Skeletal muscle cell (primary cell): ENCODE measurements at regions not wholly inside any gene's neighbourhood (a gene's known extent, or its start where the extent isn't known, plus 50 kb on each side); places are given as distances from the start of the nearest gene placed in this dataset.
A peak's percentile ranks its signal among the peaks of the same experiment; 100 is the strongest.
"Not testable (repeated sequence)": the region's sequence is repeated elsewhere in the genome, so short reads cannot be mapped to it uniquely, and the experiment has no call there.

Experiments used
- DNase-seq: peaks from one replicate; pipeline ENCODE4 v3.0.0-alpha.2; 2010; ENCODE audit warnings: low read depth
- H3K4me3 ChIP-seq: 2 replicates; pipeline ENCODE4 v1.5.1; 2011; ENCODE audit warnings: low read depth, mild to moderate bottlenecking, control low read depth, low read length, moderate library complexity

DNA sequence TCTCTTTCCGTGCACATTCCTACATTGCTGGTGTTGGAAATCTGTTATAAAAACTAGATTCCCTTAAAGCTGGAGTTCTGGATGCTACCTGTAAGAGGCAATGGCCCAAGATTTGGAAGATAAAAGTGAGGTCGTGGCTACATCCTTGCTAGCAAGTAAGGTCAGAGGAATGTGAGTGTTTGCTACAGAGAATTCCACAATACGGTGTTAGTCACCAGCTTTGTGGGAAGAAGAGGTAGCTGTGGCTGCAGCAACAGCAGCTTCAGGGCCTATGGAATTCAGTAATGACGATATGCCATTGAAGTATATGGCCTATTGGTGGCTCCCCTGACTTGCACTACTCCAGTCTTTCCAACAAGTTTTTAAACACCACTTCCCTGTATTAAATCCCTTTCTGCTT lies 227.7 kb upstream of the TMEM260 start:
- peak; percentile 55 for DNase-seq
- H3K4me3 ChIP-seq = no peak overlapping the region

DNA sequence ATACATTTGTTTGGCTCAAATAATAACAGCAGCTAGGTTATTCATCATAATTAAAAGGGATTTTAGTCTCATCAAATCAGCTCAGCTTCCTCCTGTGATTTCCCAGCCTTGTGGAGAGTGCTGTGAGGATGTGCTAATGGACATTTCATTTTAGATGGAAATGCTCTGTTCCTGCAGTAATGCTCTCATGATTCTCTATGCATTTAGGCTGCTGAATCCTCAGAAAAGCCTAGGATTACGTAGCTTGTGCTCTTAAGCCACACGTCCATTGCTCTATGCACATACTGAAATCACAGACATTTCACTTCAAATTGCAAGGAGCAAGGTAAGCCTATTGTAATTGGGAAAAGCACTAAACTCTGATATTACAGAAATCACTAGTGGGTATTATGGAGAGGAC lies 226.6 kb upstream of the TMEM260 start:
- DNase-seq = no peak
- H3K4me3 ChIP-seq = no peak overlapping the region

DNA sequence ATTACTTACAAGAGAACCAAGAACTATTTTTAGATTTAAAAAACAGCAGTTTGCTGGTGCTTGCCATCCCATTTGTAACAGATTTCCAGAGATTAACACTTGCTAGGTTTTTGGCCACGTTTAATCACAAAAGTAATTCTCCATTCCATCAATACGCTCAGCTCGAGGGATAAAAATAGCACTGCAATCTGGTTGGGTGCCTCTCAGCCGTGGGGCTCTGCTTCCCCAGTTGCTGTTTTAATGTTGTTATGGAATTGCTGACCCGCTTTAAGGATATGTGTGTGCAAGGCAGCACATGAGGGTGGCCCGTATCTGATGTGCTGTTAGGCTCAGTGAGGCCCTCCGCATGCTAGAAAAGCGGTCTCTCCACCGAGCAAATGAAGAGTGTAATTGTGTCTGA lies 222.2 kb upstream of the TMEM260 start:
- no peak overlapping the region for H3K4me3 ChIP-seq
- DNase-seq = no peak

DNA sequence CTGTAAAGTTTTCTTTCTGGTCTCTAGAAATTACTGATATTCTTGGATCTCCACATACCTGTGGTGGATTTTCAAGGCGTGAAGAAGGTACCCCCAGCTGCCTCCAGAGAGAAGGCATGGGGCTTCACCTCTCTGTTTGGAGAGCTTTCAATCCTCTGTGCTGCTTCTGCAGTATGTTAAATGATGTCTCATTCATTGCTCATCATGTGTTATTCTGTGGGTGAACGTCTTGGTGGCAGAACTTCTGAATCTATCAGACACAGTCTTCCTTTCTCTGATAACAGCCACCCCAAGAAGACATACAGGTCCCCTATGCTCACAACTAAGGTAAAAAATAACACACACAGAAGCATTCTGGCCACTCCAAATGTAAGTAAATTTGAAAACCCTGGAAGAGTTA lies 221.3 kb upstream of the TMEM260 start:
- H3K4me3 ChIP-seq = no peak overlapping the region
- no peak for DNase-seq

DNA sequence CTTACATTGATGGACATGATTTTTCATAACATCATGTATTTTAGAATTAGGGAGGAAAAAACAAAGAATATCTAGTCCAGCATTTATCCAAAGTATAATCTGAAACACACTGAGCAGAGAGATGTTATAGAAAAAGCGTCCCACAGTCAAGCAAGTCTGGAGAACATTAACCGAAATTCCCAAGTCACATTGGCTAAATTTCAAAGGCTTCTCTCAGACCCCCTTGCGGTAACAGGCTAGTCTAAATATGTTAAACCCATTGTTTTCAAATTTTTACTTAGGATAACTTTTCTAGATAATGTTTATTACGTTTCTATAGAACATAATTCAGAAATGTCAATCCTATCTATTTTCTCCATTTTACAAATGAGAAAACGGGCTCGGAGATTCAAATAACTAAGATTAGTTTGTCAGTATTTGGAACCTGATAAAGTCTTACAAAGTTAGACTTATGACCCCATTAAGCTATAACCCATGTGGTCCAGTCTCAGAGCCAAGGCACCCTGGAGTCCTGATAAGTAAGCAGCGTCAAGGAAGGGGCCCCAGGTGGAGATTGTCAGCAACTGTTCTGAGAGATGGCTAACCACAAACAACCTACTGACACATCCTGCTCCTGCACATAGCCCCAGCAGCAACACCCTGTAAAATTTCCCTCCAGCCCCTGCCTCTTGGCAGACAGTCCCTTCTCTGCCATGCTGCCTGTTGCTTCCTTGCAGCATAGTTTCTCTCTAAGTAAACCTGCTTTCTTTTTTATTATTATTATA lies 220.6 kb upstream of the TMEM260 start:
- no peak for DNase-seq
- no peak overlapping the region for H3K4me3 ChIP-seq

DNA sequence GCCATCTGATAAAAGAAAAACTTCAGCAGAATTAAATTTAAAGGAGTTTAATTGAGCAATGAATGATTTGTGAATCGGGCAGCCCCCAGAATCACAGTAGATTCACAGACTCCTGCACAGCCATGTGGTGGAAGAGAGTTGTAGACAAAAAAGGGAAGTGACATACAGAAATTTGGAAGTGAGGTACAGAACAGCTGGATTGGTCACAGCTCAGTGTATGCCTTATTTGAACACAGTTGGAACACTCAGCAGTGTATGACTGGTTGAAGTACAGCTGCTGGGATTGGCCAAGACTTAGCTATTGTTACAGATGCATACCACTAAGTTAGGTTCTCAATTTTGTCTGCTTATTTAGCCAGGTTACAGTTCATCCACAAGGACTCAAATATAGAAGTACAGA lies 213.9 kb upstream of the TMEM260 start:
- not testable (repeated sequence) for H3K4me3 ChIP-seq, DNase-seq

DNA sequence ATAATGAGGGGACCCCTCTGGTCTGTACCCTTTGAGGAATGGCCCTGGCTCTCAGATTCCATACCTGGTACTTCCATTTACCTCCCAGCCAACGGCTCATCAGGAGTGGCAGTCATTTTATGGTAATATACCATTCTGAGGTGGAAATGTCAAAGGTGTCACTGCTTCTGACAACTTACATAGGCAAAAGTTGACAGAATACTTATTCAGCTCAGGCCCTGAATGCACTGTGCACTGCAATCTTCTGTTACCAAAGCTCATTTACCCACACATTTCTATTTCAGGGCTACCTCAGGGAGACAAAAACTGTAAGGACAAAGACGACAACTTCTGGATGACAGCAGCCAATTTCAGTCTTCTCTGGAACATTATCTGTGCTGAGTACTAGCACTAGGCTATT lies 212.2 kb upstream of the TMEM260 start:
- H3K4me3 ChIP-seq = no peak overlapping the region
- no peak for DNase-seq

DNA sequence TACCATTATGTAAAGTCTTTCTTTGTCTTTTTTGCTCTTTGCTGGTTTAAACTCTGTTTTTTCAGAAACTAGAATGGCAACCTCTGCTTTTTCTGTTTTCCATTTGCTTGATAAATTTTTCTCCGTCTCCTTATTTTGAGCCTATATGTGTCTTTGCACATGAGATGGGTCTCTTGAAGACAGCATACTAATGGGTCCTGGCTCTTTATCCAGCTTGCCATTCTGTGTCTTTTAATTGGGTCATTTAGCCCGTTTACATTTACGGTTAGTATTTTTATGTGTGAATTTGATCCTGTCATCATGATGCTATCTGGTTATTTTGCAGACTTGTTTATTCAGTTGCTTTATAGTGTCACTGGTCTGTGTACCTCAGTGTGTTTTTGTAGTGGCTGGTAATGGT lies 207.9 kb upstream of the TMEM260 start:
- H3K4me3 ChIP-seq = no peak overlapping the region
- DNase-seq = no peak

DNA sequence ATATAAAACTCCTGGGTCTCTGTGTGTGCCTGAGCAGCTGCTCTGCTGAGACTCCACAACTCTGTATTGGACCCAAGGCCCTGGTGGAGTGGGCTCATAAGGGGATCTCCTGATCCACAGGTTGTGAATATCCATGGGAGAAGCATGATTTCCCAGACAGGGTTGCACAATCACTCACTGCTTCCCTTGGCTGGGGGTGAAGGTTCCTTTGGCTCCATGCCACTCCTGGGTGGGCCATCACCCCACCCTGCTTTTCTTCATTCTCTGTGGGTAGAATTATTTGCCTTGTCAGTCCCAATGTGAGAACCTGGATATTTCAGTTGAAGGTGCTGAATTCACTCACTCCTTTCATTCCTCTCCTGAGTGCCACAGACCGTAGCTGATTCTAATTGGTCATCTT lies 205.2 kb upstream of the TMEM260 start:
- DNase-seq = no peak
- H3K4me3 ChIP-seq = no peak overlapping the region

DNA sequence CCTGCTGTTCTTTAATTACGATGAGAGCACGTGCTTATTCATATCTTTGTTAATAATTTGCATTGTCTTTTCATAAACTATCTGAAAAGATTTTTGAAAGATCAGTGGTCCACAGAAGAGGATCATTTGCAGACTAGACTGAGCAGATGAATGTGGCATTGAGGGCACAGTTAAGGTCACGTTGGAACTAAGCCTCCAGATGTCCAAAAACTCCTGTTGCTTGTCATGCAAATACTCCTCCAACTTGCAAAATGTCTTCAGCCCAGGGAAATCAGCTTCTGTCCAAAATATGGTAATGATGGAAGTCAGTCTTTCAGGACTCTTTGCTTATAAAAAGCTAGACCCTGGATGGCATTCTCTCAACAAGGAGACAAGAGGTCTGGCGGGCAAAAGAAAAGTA lies 201.6 kb upstream of the TMEM260 start:
- H3K4me3 ChIP-seq = no peak overlapping the region
- no peak for DNase-seq

DNA sequence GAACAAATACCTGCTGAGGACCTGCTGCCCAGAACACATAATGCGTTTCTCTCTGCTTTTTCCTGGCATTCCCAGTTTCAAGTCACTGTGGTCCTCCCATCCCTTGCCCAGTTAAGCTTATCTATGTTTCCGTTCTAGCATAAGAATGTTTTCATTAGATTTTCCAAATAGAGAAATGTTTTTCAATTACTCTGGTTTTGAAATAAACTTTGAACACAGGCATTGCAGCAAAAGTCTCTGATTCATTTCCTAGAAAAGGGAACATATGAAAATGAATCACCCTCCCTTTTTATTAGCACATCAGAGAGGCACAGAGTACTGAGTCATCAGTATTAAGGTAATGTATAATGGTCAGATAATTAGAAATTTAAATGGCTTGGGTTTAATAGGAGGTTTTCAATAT lies 201.1 kb upstream of the TMEM260 start:
- H3K4me3 ChIP-seq = no peak overlapping the region
- no peak for DNase-seq

DNA sequence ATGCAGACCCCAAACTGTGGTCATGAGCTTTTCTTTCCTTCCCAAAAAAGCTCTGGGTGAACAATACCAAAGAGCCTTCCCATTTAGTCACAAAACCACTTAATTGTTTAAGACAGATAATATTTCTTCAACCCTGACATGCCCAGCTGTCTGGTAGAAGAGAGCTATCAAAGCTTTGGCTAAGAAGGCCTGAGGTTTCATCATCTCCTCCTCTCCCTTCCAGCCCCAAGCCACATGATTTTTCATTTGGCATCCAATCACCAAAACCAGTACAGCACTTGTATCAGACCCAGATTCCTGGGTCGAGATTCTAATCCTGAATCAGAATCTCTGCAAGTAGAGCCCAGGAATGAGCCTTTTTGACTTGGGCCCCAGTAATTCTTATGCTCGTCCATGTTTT lies 199.6 kb upstream of the TMEM260 start:
- DNase-seq = no peak
- no peak overlapping the region for H3K4me3 ChIP-seq

DNA sequence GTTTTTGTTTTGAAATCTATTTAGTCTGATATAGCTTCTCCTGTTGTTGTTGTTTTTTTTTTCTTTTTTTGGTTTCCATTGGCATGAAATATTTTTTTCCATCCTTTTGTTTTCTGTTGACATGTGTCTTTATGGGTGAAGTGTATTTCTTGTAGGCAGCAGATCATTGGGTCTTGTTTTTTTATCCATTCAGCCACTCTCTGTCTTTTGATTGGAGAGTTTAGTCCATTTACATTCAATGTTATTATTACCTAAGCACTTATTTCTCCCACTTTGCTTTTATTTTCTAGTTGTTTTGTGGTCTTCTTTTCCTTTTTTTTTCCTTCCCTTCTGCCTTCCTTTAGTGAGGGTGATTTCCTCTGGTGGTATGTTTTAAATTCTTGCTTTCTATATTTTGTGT lies 193.6 kb upstream of the TMEM260 start:
- H3K4me3 ChIP-seq = no peak overlapping the region
- DNase-seq = no peak

DNA sequence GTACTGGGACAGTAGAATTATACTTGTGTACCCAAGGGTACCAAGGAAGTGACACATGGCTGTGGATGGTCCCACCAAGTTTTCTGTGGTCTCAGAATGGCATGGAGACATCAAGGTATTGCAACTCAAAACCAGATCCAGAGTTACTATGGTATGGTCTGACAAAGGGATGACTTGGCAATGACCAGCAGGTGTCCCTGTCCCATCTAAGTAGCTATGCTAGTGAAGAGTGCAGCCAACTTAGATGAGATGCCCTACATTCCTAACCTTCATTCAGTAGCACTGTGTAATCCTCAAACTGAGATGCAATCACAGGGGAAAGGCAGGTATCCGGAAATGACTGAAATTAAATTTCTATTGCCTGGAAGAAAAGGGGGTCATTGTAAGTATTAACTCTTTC lies 188.7 kb upstream of the TMEM260 start:
- no peak overlapping the region for H3K4me3 ChIP-seq
- no peak for DNase-seq

DNA sequence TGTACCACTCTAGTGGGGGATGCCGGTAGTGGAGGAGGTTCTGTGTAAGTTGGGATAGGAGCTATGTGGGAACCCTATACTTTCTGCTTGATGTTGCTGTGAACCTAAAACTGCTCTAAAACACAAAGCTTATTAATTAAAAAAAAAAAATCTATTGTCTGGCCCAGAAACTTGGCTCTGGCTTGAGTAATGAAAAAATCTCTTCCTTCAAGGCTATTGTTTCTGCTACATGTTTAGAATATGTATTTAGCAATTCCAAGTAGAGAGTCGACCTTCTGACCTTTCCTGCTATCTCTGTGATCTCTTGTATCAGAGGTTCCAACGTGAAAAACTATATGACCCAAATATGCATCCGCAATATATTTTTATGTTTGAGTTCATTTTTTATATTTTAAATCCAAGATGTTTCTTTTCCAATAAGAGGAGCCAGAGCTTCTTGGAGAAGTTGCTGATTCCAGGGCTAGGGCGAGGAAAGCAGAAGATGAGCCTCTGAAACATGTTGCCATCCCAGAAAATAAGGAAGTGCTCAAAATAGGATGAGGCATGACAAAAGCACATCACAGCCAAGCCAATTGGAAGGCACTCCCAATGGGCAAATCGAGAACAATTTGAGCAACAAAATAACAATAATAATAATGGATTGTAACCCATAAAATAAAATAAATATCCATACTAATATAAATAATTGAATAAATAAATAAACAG lies 184.6 kb upstream of the TMEM260 start:
- no peak overlapping the region for H3K4me3 ChIP-seq

DNA sequence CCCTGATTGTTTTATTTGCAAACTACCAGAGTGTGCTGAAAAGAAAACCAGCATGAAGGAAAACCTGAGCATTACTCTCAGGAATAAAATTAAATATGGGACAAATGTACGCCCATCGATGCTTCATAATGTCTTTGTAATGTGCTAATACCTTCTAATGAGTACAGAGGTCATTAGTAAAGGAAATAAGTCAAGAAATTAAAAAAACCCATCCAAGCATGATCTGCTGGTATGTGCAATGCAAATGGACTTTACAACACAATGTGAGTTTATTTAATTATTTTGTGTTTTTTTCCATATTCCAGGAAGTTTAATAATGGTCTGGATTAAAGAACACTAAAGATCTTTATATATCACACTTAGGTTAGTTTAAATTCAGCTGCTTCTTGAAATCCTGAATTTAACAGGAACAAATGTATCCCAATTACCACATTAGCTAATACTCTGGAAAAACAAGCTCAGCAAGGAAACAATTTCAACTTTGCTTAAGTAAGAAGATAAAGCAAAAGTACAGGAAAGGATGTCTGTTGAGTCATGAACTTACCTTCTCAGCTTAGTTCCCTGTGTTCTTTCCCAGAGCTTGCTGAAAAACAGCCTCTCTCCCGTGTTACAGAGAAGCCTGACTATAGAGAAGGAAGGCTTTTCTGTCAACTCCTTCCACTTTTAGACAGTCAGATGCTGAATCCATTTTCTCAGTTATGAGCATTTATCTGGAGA lies 179.3 kb upstream of the TMEM260 start:
- H3K4me3 ChIP-seq = no peak overlapping the region

More for the DNA sequence above, 184.6 kb upstream of the TMEM260 start:
- no peak for DNase-seq

DNA sequence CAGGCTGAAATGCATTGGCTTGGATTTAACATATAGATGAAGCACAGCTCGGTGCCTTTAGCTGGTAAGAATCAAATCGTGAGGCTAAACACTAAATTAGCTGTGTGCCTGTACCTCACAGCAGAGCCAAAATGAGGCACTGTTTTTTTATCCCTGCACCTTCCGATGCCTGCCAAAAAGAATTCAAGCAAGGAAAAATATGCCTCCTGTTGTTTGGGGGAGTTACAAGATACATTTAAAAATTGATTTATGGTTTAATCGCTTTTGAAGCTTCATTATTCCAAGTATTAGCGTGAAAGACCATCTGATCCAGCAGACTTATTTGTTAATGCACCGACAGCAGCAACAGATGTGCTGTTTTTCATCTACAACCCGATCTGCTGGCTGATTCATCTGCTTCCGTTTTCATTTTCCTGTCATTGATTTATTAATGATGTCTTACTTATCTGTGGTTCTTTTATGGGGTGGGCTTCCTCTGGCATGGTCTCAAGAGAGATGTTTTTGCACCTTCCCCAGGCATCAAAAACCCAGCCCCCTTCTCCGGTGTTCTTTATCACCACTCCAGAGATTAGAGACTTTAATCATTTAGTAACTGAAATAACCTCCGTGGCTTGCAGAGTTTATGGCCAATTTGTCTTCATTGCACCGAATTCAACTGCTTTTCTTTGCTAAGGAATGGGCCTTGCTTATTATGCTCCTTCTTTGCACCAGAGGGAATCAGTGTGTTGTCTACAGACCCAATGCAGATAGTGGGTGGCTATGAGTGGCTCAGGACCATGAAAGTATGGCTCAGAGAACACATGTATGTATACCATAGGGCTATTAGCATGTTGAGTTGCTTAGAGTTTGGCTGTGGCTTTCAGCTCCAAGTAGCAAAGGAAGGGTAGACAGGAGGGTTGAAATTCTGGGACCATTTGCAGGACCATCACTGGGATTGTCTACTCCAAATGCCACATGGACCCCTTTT lies 166.8 kb upstream of the TMEM260 start:
- DNase-seq = no peak
- no peak overlapping the region for H3K4me3 ChIP-seq

More for the DNA sequence above, 179.3 kb upstream of the TMEM260 start:
- no peak for DNase-seq

DNA sequence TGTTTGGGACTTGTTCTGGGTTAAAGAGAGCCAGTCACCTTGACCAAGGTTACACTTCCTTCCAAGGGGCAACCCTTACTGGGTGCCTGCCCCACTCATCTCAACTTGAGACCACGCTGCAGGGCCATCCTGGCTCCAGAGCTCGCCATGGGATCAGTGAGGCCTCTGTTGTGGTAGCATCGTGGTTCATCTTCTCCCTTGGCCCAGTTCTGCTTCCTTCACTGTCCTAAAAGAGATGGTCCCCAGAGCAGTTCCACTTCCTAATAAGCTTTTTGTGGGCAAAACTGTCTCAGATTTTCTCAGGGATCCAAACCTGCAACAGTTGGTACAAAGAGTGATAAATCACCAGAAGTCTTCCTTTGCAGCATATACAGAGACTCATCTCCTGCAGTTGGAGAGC lies 165.9 kb upstream of the TMEM260 start:
- DNase-seq = no peak
- H3K4me3 ChIP-seq = no peak overlapping the region

DNA sequence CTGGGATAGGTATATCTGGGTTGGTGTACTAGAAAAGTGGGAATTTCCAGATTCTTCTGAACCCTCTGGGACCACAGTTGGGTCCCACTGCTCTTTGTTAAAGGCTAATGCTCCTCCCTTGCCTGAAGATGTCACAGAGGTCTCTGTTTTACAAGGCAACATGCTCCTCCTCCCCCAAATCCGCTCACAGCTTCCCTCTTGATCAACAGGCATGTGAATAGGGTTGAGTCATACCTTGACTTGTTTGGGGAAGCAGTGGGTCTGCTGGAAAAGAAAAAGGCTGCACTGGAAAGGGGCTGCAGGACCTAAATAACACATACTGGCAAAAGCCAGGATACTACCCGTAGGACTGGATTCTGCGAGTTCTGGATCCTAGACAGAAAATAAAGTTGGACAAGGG lies 165.4 kb upstream of the TMEM260 start:
- no peak overlapping the region for H3K4me3 ChIP-seq
- DNase-seq = no peak

DNA sequence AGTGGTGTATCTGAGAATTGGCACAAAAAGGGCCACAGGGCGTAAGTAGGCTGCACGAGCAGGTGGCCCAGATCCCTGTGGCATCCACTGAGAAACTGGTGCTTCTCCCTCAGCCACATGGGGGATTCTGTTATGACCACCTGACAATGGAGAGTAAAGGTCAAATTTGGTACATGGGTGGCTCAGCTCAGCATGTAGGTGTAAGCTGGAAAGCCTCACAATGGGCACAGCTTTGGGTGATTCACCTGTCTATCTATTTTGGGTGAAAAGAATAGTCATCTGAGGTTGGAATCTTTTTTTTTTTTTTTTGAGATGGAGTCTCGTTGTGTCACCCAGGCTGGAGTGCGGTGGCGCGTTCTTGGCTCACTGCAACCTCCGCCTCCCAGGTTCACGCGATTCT lies 163.4 kb upstream of the TMEM260 start:
- DNase-seq = no peak
- H3K4me3 ChIP-seq = no peak overlapping the region
